Activated T-helper 17 cell treated with anti-CD3 and anti-CD28 coated beads, Interleukin-2, amount 50 U/mL, for 72 hours (primary cell): ENCODE measurements at regions not wholly inside any gene's neighbourhood (a gene's known extent, or its start where the extent isn't known, plus 50 kb on each side); places are given as distances from the start of the nearest gene placed in this dataset.
"Not testable (repeated sequence)": the region's sequence is repeated elsewhere in the genome, so short reads cannot be mapped to it uniquely, and the experiment has no call there.

Source experiments
- ATAC-seq: fragments of 150-1000 bp; cut with Tn5 transposase; replicated peaks from 2 replicates; pipeline ENCODE4 v1.10.0; 2021; ENCODE audit warnings: mild to moderate bottlenecking, moderate library complexity
- H3K27ac Mint-ChIP-seq: one replicate; pipeline ENCODE4 v1.8.0; 2022; ENCODE audit warnings: mixed read lengths
- H3K27me3 Mint-ChIP-seq: one replicate; pipeline ENCODE4 v1.8.0; 2022; ENCODE audit warnings: mixed read lengths
- H3K36me3 Mint-ChIP-seq: one replicate; pipeline ENCODE4 v1.8.0; 2022; ENCODE audit warnings: low read depth, mild to moderate bottlenecking, mixed read lengths
- H3K4me1 Mint-ChIP-seq: one replicate; pipeline ENCODE4 v1.8.0; 2022; ENCODE audit warnings: mixed read lengths
- H3K4me3 Mint-ChIP-seq: one replicate; pipeline ENCODE4 v1.8.0; 2022; ENCODE audit warnings: mild to moderate bottlenecking, mixed read lengths
- H3K9me3 Mint-ChIP-seq: one replicate; pipeline ENCODE4 v1.8.0; 2022; ENCODE audit warnings: mixed read lengths

- not testable (repeated sequence) for H3K27me3 Mint-ChIP-seq, H3K4me1 Mint-ChIP-seq, ATAC-seq, H3K9me3 Mint-ChIP-seq, H3K27ac Mint-ChIP-seq, H3K36me3 Mint-ChIP-seq, H3K4me3 Mint-ChIP-seq
These were observed 1265.9 kb upstream of the PCDH10 start for GRCh38 chr4:131883181-131883580.

GRCh38 chr4:131925662-131926061, 1223.4 kb upstream of the PCDH10 start:
- not testable (repeated sequence) for H3K4me1 Mint-ChIP-seq, H3K4me3 Mint-ChIP-seq, ATAC-seq, H3K9me3 Mint-ChIP-seq, H3K27ac Mint-ChIP-seq, H3K36me3 Mint-ChIP-seq, H3K27me3 Mint-ChIP-seq

- not testable (repeated sequence) for H3K9me3 Mint-ChIP-seq, H3K36me3 Mint-ChIP-seq, H3K4me1 Mint-ChIP-seq, H3K4me3 Mint-ChIP-seq, H3K27ac Mint-ChIP-seq, ATAC-seq, H3K27me3 Mint-ChIP-seq
These were observed 1181.4 kb upstream of the PCDH10 start for GRCh38 chr4:131967646-131968045.

GRCh38 chr4:131974730-131975129, 1174.4 kb upstream of the PCDH10 start:
- Mint-ChIP-seq H3K4me1 (no peaks in the 10 kb centered on the region), H3K27ac (no peak overlapping the region), H3K9me3 (peaks cover 15% of the 10 kb centered on the region), H3K4me3 (no peak overlapping the region), H3K36me3 (no peaks in the 10 kb centered on the region), H3K27me3 (no peaks in the 10 kb centered on the region)
- ATAC-seq = no peak

- not testable (repeated sequence) for H3K27me3 Mint-ChIP-seq, H3K36me3 Mint-ChIP-seq, ATAC-seq, H3K4me1 Mint-ChIP-seq, H3K27ac Mint-ChIP-seq, H3K4me3 Mint-ChIP-seq
- peaks cover 15% of the 10 kb centered on the region for H3K9me3 Mint-ChIP-seq
These were observed 1173.6 kb upstream of the PCDH10 start for GRCh38 chr4:131975276-131976132.

- not testable (repeated sequence) for H3K27ac Mint-ChIP-seq, H3K4me1 Mint-ChIP-seq
These were observed 1172.7 kb upstream of the PCDH10 start for GRCh38 chr4:131976133-131977002.

GRCh38 chr4:131978120-131978519, 1171.0 kb upstream of the PCDH10 start:
- Mint-ChIP-seq H3K36me3 (no peaks in the 10 kb centered on the region), H3K27me3 (no peaks in the 10 kb centered on the region), H3K9me3 (peaks cover 15% of the 10 kb centered on the region), H3K4me3 (no peak overlapping the region), H3K4me1 (no peaks in the 10 kb centered on the region), H3K27ac (no peak overlapping the region)
- ATAC-seq = no peak

More at GRCh38 chr4:131976133-131977002, 1172.7 kb upstream of the PCDH10 start:
- H3K9me3 Mint-ChIP-seq = peaks cover 15% of the 10 kb centered on the region
- not testable (repeated sequence) for ATAC-seq, H3K4me3 Mint-ChIP-seq, H3K27me3 Mint-ChIP-seq, H3K36me3 Mint-ChIP-seq

GRCh38 chr4:131989576-131989975, 1159.5 kb upstream of the PCDH10 start:
- no peak for ATAC-seq
- H3K4me1 Mint-ChIP-seq = no peaks in the 10 kb centered on the region
- no peaks in the 10 kb centered on the region for H3K36me3 Mint-ChIP-seq
- no peak overlapping the region for H3K4me3 Mint-ChIP-seq
- no peaks in the 10 kb centered on the region for H3K27me3 Mint-ChIP-seq
- peaks cover 15% of the 10 kb centered on the region for H3K9me3 Mint-ChIP-seq
- H3K27ac Mint-ChIP-seq = no peak overlapping the region

- no peak for ATAC-seq
- H3K27me3 Mint-ChIP-seq = no peaks in the 10 kb centered on the region
- H3K4me1 Mint-ChIP-seq = no peaks in the 10 kb centered on the region
- no peaks in the 10 kb centered on the region for H3K36me3 Mint-ChIP-seq
- peaks cover 9% of the 10 kb centered on the region for H3K9me3 Mint-ChIP-seq
- no peak overlapping the region for H3K4me3 Mint-ChIP-seq
- H3K27ac Mint-ChIP-seq = no peak overlapping the region
These were observed 1147.6 kb upstream of the PCDH10 start for GRCh38 chr4:132001542-132001941.

GRCh38 chr4:132003593-132003992, 1145.5 kb upstream of the PCDH10 start:
- H3K27me3 Mint-ChIP-seq = no peaks in the 10 kb centered on the region
- no peak overlapping the region for H3K27ac Mint-ChIP-seq
- H3K36me3 Mint-ChIP-seq = no peaks in the 10 kb centered on the region
- peaks cover 6% of the 10 kb centered on the region for H3K9me3 Mint-ChIP-seq
- no peak overlapping the region for H3K4me3 Mint-ChIP-seq
- no peaks in the 10 kb centered on the region for H3K4me1 Mint-ChIP-seq
- no peak for ATAC-seq

GRCh38 chr4:132015321-132015720, 1133.8 kb upstream of the PCDH10 start:
- H3K9me3 Mint-ChIP-seq = no peaks in the 10 kb centered on the region
- no peak for ATAC-seq
- H3K27ac Mint-ChIP-seq = no peak overlapping the region
- H3K4me3 Mint-ChIP-seq = no peak overlapping the region
- H3K4me1 Mint-ChIP-seq = no peaks in the 10 kb centered on the region
- no peaks in the 10 kb centered on the region for H3K27me3 Mint-ChIP-seq
- H3K36me3 Mint-ChIP-seq = no peaks in the 10 kb centered on the region

GRCh38 chr4:132016703-132017350, 1132.3 kb upstream of the PCDH10 start:
- ATAC-seq = no peak
- Mint-ChIP-seq H3K9me3 (no peaks in the 10 kb centered on the region), H3K27ac (no peak overlapping the region), H3K4me3 (no peak overlapping the region), H3K36me3 (no peaks in the 10 kb centered on the region), H3K4me1 (no peaks in the 10 kb centered on the region), H3K27me3 (no peaks in the 10 kb centered on the region)

GRCh38 chr4:132026166-132026565, 1122.9 kb upstream of the PCDH10 start:
- Mint-ChIP-seq H3K36me3 (no peaks in the 10 kb centered on the region), H3K4me3 (no peak overlapping the region), H3K27me3 (no peaks in the 10 kb centered on the region), H3K4me1 (no peaks in the 10 kb centered on the region), H3K9me3 (peaks cover 3% of the 10 kb centered on the region), H3K27ac (no peak overlapping the region)
- no peak for ATAC-seq

GRCh38 chr4:132026816-132027215, 1122.3 kb upstream of the PCDH10 start:
- H3K27me3 Mint-ChIP-seq = no peaks in the 10 kb centered on the region
- H3K27ac Mint-ChIP-seq = no peak overlapping the region
- no peak overlapping the region for H3K4me3 Mint-ChIP-seq
- no peaks in the 10 kb centered on the region for H3K4me1 Mint-ChIP-seq
- ATAC-seq = no peak
- no peaks in the 10 kb centered on the region for H3K36me3 Mint-ChIP-seq
- peaks cover 3% of the 10 kb centered on the region for H3K9me3 Mint-ChIP-seq
